ENCODE measurements at regions not wholly inside any gene's neighbourhood (a gene's known extent, or its start where the extent isn't known, plus 50 kb on each side); places are given as distances from the start of the nearest gene placed in this dataset.

DNA sequence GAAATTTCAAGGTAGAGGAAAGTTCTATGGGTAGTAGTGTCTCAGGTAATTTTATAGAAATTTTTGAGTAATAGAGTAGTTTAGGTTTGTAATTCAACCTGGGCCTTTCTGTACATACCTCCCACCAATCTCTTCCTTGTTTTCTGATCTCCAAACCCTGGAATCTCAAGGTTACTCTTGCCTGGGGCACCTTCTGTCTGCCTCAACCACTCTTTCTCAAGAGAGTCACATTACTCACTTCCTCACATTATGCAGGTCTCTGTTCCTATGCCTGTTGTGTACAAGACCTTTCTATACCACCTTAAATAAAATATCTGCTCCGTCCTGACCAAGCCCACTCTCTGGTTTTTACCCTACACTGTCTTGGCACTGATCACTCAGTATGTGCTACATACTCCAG, 412.6 kb upstream of the CTNND2 start:
- TF ChIP-seq CTCF (IDR thresholded peaks at IDR 0.05) (no peak), POLR2A (IDR thresholded peaks at IDR 0.05) (no peak)

Measured in body of pancreas (tissue), 4 donors.